DMS153 treated with DMSO at 0.1 percent for 48 hours (cell line): ENCODE measurements at regions not wholly inside any gene's neighbourhood (a gene's known extent, or its start where the extent isn't known, plus 50 kb on each side); places are given as distances from the start of the nearest gene placed in this dataset.

Source experiments
- DNase-seq: peaks from one replicate; lab custom pipeline; 2025; ENCODE audit not compliant: unreplicated experiment; lab: John Stamatoyannopoulos, UW

GRCh38 chr5:34483442-34484033, 172.6 kb upstream of the RAI14 start:
- DNase-seq, result no peak

- no peak for DNase-seq
Observed at GRCh38 chr5:34484216-34484920, 171.8 kb upstream of the RAI14 start.

- DNase-seq, result no peak
Observed at GRCh38 chr5:34485768-34486030, 170.4 kb upstream of the RAI14 start.

GRCh38 chr5:34486160-34486848, 169.8 kb upstream of the RAI14 start:
- DNase-seq, result peak; percentile 90

GRCh38 chr5:34486849-34487158, 169.3 kb upstream of the RAI14 start:
- DNase-seq, result no peak

GRCh38 chr5:34487159-34487879, 168.8 kb upstream of the RAI14 start:
- peak; percentile 37 for DNase-seq

GRCh38 chr5:34487956-34488355, 168.2 kb upstream of the RAI14 start:
- DNase-seq, result no peak

- no peak for DNase-seq
Observed at GRCh38 chr5:34488984-34489383, 167.1 kb upstream of the RAI14 start.

- peak; percentile 95 for DNase-seq
Observed at GRCh38 chr5:34490506-34491250, 165.4 kb upstream of the RAI14 start.

- DNase-seq, result no peak
Observed at GRCh38 chr5:34491251-34491620, 164.9 kb upstream of the RAI14 start.

GRCh38 chr5:34494111-34494755, 161.9 kb upstream of the RAI14 start:
- no peak for DNase-seq

- no peak for DNase-seq
Observed at GRCh38 chr5:34495178-34495577, 160.9 kb upstream of the RAI14 start.

- DNase-seq, result no peak
Observed at GRCh38 chr5:34496260-34496691, 159.9 kb upstream of the RAI14 start.

- peak; percentile 57 for DNase-seq
Observed at GRCh38 chr5:34496701-34497469, 159.2 kb upstream of the RAI14 start.

- no peak for DNase-seq
Observed at GRCh38 chr5:34497470-34497808, 158.7 kb upstream of the RAI14 start.

GRCh38 chr5:34498572-34498971, 157.6 kb upstream of the RAI14 start:
- DNase-seq, result no peak

- DNase-seq, result no peak
Observed at GRCh38 chr5:34499001-34499734, 157.0 kb upstream of the RAI14 start.

GRCh38 chr5:34500236-34500847, 155.8 kb upstream of the RAI14 start:
- DNase-seq, result no peak

- no peak for DNase-seq
Observed at GRCh38 chr5:34501016-34501415, 155.1 kb upstream of the RAI14 start.
